PC-3 (cell line): ENCODE measurements at regions not wholly inside any gene's neighbourhood (a gene's known extent, or its start where the extent isn't known, plus 50 kb on each side); places are given as distances from the start of the nearest gene placed in this dataset.

Experiments
- EZH2 ChIP-seq: fragments of 300-600 bp; sonication (generic); IDR thresholded peaks from one replicate; pipeline ENCODE4 v1.6.1; 2017; ENCODE audit warnings: antibody characterized with exemption, mild to moderate bottlenecking, low read length; ENCODE audit not compliant: unreplicated experiment
- EZH2phosphoT487 ChIP-seq: fragments of 300-600 bp; sonication (generic); IDR thresholded peaks from 2 replicates; pipeline ENCODE4 v1.6.1; 2018; ENCODE audit warnings: mild to moderate bottlenecking, antibody characterized with exemption, low read length, borderline replicate concordance
- TF ChIP-seq, protein P1 (sequence below): fragments of 300-600 bp; sonication (generic); conservative IDR thresholded peaks from 2 replicates; pipeline ENCODE4 v1.5.1; 2017; ENCODE audit warnings: antibody characterized with exemption, low read depth, mild to moderate bottlenecking, low read length

DNA sequence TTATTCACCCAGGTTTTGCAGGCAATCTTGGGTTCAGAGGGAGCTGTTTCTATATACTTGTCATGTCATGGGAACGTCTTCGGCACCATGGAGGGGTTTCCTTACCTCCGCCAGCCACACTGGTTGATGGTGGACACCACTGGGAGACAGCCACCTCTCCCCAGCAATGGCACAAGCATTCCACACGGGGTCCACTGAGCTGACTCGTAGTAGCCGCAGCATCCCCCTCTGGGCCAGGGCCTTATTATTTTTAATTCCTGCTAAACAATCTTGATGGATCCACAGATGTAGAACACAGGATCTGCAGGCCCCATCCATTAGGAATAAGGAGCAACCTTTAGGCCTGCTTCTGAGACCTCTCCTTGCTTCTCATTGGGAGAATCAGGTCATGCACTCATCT is 132.9 kb downstream of the DICER1 start:
- TF ChIP-seq, protein P1, sequence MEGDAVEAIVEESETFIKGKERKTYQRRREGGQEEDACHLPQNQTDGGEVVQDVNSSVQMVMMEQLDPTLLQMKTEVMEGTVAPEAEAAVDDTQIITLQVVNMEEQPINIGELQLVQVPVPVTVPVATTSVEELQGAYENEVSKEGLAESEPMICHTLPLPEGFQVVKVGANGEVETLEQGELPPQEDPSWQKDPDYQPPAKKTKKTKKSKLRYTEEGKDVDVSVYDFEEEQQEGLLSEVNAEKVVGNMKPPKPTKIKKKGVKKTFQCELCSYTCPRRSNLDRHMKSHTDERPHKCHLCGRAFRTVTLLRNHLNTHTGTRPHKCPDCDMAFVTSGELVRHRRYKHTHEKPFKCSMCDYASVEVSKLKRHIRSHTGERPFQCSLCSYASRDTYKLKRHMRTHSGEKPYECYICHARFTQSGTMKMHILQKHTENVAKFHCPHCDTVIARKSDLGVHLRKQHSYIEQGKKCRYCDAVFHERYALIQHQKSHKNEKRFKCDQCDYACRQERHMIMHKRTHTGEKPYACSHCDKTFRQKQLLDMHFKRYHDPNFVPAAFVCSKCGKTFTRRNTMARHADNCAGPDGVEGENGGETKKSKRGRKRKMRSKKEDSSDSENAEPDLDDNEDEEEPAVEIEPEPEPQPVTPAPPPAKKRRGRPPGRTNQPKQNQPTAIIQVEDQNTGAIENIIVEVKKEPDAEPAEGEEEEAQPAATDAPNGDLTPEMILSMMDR, result no peak
- TF ChIP-seq EZH2 (no peak), EZH2phosphoT487 (no peak)
